ENCODE measurements at regions not wholly inside any gene's neighbourhood (a gene's known extent, or its start where the extent isn't known, plus 50 kb on each side); places are given as distances from the start of the nearest gene placed in this dataset.
"Not testable (repeated sequence)": the region's sequence is repeated elsewhere in the genome, so short reads cannot be mapped to it uniquely, and the experiment has no call there.

DNA sequence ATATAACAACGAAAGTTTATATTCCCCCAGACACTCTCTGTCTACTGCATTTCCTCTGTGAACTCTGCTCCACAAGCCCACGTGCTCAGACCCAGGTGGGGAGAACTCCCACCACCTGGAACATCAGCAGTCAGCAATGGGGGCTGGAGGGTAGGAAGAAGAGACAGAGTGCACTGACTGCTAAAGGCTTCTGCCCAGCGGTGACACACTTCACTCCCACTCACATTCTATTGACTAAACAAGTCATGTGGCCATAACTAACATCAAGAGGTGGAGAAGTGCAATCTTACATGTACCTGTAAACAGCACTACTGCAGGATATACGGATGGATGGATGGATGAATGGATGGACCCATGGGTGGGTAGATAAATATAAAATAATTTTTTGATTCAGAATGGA is 122.2 kb downstream of the MPP7 start:
- no peaks in the 10 kb centered on the region for H3K9me3 Mint-ChIP-seq (ENCODE audit: low read depth)
- ATAC-seq (no peak), DNase-seq (no peak)
- no peak overlapping the region for H3K27ac Mint-ChIP-seq
- CTCF ChIA-PET: no interaction called here
- no peak overlapping the region for H3K4me3 Mint-ChIP-seq
- H3K36me3 Mint-ChIP-seq: peaks cover 1% of the 10 kb centered on the region
- no peaks in the 10 kb centered on the region for H3K27me3 Mint-ChIP-seq
- peaks cover 26% of the 10 kb centered on the region for H3K4me1 Mint-ChIP-seq

DNA sequence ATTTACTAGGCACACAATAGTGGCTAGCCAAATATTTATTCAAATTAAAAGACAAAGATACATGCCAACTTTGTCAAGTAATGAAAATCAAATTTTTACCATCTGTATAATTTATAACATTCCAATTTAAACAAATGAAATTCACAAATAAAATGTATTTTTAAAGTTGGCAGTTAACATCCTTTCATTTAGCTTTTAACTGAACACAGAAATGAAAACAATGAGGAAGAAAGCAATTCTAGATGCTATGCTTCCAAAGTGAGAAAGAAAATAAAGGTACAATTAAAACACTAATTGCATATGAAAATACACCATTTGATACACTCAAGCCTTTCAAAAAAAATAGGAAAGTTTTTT is 123.1 kb downstream of the MPP7 start:
- H3K4me1 Mint-ChIP-seq: peaks cover 26% of the 10 kb centered on the region
- ATAC-seq (no peak), DNase-seq (no peak)
- no peak overlapping the region for H3K27ac Mint-ChIP-seq
- no peaks in the 10 kb centered on the region for H3K9me3 Mint-ChIP-seq (ENCODE audit: low read depth)
- H3K27me3 Mint-ChIP-seq: no peaks in the 10 kb centered on the region
- H3K4me3 Mint-ChIP-seq: no peak overlapping the region
- CTCF ChIA-PET: interaction anchor here (0.7 to 2.9 kb wide), 14 partner anchors 9 to 522 kb away, joined by 3 to 22 read pairs (median 4); no protein-coding TSS in a partner anchor
- H3K36me3 Mint-ChIP-seq: peaks cover 1% of the 10 kb centered on the region

DNA sequence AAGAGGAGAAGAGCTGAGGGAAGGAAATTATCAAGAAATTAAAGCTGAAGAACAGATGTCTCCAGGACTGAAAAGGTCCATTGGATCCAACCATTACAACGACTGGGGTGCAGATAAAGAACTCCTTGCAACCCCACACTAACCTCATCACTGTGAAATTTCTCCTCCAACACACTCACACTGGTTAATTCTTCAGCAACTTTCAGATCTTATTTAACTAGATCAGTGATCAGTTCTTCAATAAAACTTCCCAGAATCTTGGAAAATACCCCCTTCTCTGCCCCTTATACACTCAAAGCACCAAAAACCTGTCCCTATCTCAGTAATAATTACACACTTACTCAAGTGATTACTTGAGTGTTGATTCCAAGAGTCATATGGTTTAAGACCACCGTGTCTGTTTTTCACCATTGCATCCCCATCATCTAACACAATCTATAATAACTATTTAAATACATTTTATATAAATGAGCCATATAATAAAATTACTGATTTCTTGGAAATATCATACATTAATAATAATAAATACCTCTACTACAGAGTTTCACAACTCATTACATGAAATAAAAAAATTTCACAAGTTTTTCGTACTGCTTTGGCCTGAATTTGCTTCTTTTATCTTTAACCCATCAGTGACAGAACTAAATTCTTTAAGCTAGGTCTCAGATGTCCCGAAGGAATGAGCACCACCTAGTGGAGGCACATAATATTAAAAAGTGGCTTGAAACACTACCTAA is 123.7 kb downstream of the MPP7 start:
- Mint-ChIP-seq H3K4me1 (peaks cover 26% of the 10 kb centered on the region), H3K4me3 (peak overlapping the region; percentile 75)
- CTCF ChIA-PET: interaction anchor here (0.7 to 2.9 kb wide), 15 partner anchors 9 to 621 kb away, joined by 3 to 22 read pairs (median 3); no protein-coding TSS in a partner anchor

DNA sequence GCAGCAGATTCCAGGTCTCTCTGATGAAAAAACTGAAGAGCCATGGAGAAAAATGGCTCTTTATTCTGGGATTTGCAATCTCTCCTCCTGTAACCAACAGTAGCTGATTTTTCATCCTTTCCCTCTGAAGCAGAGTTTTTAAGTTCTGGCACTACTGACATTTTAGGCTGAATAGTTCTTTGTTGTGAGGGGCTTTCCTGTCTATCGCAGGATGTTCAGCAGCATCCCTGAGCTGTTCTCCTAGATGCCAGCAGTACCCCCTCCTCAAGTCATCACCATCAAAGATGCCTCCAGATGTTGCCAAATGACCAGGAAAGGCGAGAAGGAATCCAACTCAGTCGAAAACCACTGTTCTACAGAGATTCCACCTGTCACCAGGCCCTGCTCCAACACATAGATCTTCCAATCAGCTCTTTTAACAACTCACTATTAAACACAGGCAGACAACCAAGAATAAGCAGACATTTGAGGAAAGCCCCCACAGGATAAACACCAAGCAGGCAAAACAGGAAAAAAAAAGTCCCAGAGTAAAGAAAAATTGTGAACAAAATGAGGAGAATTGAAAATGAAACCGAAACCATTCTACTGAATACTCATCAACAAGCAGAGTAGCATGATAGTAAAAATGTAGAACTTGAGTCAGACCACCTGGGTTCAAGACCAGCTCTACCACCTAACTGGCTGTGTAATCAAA is 124.8 kb downstream of the MPP7 start:
- Mint-ChIP-seq H3K36me3 (peaks cover 1% of the 10 kb centered on the region), H3K4me1 (peaks cover 26% of the 10 kb centered on the region), H3K27me3 (no peaks in the 10 kb centered on the region), H3K9me3 (ENCODE audit: low read depth) (no peaks in the 10 kb centered on the region), H3K4me3 (peak overlapping the region; percentile 75), H3K27ac (peak overlapping the region; percentile 95)
- ATAC-seq (peak; percentile 87), DNase-seq (no peak)
- CTCF ChIA-PET: interaction anchor here (1.0 to 2.9 kb wide), 5 partner anchors 64 to 619 kb away, joined by 3 to 22 read pairs (median 4); no protein-coding TSS in a partner anchor

More for the DNA sequence above, 123.7 kb downstream of the MPP7 start:
- peaks cover 1% of the 10 kb centered on the region for H3K36me3 Mint-ChIP-seq
- H3K27me3 Mint-ChIP-seq: no peaks in the 10 kb centered on the region
- DNase-seq (peak; percentile 52), ATAC-seq (peak; percentile 75)
- H3K27ac Mint-ChIP-seq: peak overlapping the region; percentile 95
- no peaks in the 10 kb centered on the region for H3K9me3 Mint-ChIP-seq (ENCODE audit: low read depth)

DNA sequence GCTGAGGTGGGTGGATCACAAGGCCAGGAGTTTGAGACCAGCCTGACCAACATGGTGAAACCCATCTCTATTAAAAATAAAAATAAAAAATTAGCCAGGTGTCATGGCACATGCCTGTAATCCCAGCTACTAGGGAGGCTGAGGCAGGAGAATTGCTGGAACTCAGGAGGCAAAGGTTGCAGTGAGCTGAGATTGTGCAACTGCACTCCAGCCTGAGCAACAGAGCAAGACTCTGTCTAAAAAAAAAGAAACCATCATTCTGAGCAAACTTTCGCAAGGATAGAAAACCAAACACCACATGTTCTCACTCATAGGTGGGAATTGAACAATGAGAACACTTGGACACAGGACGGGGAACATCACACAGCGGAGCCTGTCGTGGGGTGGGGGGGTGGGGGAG is 126.4 kb downstream of the MPP7 start:
- peak overlapping the region; percentile 29 for H3K27ac Mint-ChIP-seq

DNA sequence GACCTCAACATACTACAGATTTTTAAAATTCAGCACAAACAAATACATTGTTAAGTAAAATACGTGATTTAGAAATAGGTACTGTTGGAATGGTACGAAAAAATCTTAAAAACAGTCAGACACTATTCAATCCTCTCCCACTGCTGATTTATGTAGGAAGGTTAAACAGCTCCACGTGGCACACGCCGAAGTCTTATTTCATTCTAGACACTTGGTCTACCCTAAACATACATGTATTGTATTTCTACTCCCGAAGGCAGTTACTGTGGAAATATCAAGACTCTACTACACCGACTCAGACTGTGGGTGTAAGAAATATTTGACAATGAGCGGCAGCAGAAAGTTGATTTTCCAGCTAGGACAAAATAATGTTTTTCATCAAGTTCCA is 130.6 kb downstream of the MPP7 start:
- Mint-ChIP-seq H3K27me3 (no peaks in the 10 kb centered on the region), H3K36me3 (no peaks in the 10 kb centered on the region), H3K4me3 (no peak overlapping the region), H3K9me3 (ENCODE audit: low read depth) (no peaks in the 10 kb centered on the region), H3K27ac (no peak overlapping the region), H3K4me1 (peaks cover 11% of the 10 kb centered on the region)
- ATAC-seq (no peak), DNase-seq (no peak)
- CTCF ChIA-PET: no interaction called here

More for the DNA sequence above, 126.4 kb downstream of the MPP7 start:
- not testable (repeated sequence) for H3K27me3 Mint-ChIP-seq; ATAC-seq; DNase-seq; H3K9me3 Mint-ChIP-seq (ENCODE audit: low read depth); H3K4me3 Mint-ChIP-seq; H3K36me3 Mint-ChIP-seq
- peaks cover 26% of the 10 kb centered on the region for H3K4me1 Mint-ChIP-seq
- CTCF ChIA-PET: interaction anchor here (1.6 kb wide), 1 partner anchor 438 kb away, joined by 3 read pairs; no protein-coding TSS in a partner anchor

DNA sequence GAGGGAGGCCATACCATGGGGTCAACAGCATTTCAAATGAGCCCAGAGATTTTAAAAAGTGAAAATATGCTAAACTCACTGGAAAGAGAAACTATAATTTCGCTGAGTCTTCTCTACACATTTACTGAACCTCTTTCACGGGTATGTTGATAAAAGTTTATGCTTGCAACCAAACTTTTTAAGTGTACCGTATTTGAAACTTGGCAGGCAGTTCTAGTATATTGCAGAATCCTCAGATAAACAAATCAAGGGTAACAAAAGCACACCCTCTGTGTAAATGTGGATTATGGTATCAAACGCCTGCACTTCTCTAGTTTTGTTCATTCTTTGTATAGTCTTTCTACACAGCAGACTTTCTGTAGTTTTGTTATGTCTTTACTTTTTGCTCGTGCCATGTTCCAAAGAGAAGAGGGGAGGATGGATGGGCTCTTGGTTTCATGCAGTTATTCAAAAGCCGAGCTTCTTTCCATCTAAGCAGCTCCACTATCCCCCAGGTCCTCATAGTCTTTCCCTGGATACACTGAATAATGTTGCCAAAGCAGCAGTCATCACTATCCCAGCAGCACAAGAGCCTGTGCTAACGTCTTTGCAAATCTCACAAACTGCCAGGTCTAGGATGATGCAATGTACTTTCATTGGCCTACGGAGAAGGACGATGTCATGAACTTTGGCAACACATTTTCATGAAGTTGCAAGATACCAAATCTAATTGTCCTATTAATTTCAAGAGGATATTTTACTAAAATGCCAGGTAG is 131.2 kb downstream of the MPP7 start:
- Mint-ChIP-seq H3K9me3 (ENCODE audit: low read depth) (no peaks in the 10 kb centered on the region), H3K4me1 (peaks cover 11% of the 10 kb centered on the region), H3K27ac (no peak overlapping the region), H3K27me3 (no peaks in the 10 kb centered on the region), H3K36me3 (no peaks in the 10 kb centered on the region), H3K4me3 (no peak overlapping the region)
- ATAC-seq (no peak), DNase-seq (no peak)
- CTCF ChIA-PET: interaction anchor here (1.0 kb wide), 1 partner anchor 22 kb away, joined by 3 read pairs; no protein-coding TSS in a partner anchor

DNA sequence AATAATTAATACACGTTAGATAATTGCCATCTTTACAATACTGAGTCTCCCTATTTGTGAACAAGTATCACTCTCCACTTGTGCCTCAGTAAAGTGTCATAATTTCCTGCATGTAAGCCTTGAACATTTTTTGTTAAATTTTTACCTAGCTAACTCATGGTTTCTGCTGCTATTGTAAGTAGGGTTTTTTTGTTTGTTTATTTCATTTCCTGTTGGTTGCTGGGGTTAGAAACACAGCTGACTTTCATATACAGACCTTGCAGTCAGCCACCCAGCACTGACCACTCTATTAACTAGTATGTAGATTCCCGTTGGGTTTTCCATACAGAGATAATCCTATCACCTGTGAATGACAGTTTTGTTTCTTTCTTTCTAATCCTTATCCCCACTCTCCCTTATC is 133.3 kb downstream of the MPP7 start:
- CTCF ChIA-PET: interaction anchor here (0.8 to 0.9 kb wide), 2 partner anchors 10 to 494 kb away, joined by 3 read pairs; no protein-coding TSS in a partner anchor
- no peaks in the 10 kb centered on the region for H3K27me3 Mint-ChIP-seq
- H3K4me1 Mint-ChIP-seq: peaks cover 4% of the 10 kb centered on the region
- no peak overlapping the region for H3K4me3 Mint-ChIP-seq
- no peaks in the 10 kb centered on the region for H3K9me3 Mint-ChIP-seq (ENCODE audit: low read depth)
- ATAC-seq (no peak), DNase-seq (no peak)
- no peak overlapping the region for H3K27ac Mint-ChIP-seq
- H3K36me3 Mint-ChIP-seq: no peaks in the 10 kb centered on the region

DNA sequence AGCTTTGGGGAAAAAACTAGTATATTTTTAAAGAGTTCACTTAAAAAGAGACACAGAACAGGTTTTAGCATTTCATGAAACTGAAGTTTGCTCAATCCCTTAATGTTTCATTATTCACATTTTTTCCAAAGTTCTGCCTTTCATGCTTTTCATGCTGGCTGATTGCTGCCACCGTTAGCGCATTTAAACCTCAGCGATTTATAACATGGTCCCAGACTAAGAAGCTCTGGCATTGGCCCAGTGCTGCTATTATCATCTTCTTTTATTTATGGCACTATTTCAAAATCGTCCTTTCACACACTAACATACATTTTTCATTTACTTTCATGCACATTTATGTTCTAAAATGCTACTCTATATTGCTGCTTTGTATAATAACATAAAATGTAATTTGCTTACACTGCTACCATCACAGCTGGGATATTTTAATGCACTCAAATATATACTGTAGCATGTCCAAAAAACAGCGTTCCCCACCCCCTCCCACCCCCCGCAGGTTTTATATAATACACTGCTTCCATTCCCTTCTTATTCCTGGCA is 141.9 kb downstream of the MPP7 start:
- DNase-seq (no peak), ATAC-seq (no peak)
- Mint-ChIP-seq H3K4me1 (no peaks in the 10 kb centered on the region), H3K27ac (no peak overlapping the region), H3K9me3 (ENCODE audit: low read depth) (peaks cover 4% of the 10 kb centered on the region), H3K36me3 (peaks cover 4% of the 10 kb centered on the region), H3K4me3 (no peak overlapping the region), H3K27me3 (no peaks in the 10 kb centered on the region)
- CTCF ChIA-PET: no interaction called here

DNA sequence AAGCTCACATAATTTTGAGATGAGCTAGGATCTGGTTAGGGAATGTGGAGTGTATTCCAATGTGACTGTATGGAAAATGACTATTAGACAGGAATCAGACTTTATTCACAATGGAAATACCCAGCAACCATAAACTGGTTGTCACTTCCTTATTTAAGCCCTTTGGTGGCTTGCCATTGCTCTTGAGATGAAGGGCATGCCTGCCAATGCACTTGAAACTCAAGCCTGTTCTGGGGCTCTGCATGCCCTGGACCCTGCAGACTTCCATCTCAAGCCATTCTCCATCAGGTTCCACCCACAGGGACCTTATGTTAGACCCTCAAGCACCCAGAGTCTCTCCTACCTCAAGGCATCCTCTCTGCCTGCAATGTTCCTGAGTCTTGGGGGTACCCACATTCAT is 145.5 kb downstream of the MPP7 start:
- ATAC-seq (no peak), DNase-seq (no peak)
- CTCF ChIA-PET: interaction anchor here (1.3 kb wide), 1 partner anchor 8 kb away, joined by 3 read pairs; no protein-coding TSS in a partner anchor
- Mint-ChIP-seq H3K9me3 (ENCODE audit: low read depth) (peaks cover 2% of the 10 kb centered on the region), H3K27me3 (no peaks in the 10 kb centered on the region), H3K27ac (no peak overlapping the region), H3K4me3 (no peak overlapping the region), H3K36me3 (peaks cover 3% of the 10 kb centered on the region), H3K4me1 (no peaks in the 10 kb centered on the region)

DNA sequence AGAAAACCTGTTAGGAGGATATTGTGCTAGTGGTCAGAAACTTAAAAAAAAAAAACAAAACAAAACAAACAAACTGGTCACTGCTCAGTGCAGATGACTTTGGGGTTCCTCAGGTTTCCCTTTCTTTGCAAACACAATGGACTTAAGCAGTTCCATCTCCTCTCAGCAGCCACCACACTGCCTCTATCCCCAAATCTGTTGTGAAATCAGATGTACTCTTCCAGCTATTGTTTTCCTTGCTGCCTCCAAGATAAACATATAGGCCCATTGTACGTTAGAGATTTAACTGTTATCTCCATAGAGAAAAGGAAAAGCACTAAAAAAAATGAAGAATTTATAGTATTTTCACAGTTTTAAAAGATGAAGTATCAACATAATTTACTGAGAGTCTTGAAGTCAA is 147.1 kb downstream of the MPP7 start:
- Mint-ChIP-seq H3K4me1 (peaks cover 2% of the 10 kb centered on the region), H3K27me3 (no peaks in the 10 kb centered on the region), H3K4me3 (no peak overlapping the region), H3K36me3 (peaks cover 3% of the 10 kb centered on the region), H3K9me3 (ENCODE audit: low read depth) (peaks cover 2% of the 10 kb centered on the region), H3K27ac (no peak overlapping the region)
- ATAC-seq (no peak), DNase-seq (no peak)
- CTCF ChIA-PET: no interaction called here

DNA sequence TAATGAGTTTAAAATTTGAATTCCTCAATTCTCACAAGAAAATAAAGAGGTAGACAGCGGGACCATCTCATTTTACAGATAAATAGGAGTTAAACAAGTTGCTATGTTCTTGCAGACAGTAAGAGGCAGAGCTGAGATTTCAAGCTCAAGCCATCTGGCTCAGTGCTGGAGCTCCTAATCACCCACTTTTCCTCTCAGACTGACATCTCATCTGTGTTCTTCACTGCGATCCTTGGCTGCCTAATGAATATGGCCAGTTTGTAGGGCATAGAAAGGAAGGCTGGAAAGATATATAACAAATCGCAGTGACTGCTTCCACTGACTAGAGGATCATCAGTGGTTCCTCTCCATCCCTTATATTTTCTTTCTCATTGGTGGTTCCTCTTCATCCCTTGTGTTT is 151.2 kb downstream of the MPP7 start:
- Mint-ChIP-seq H3K4me3 (no peak overlapping the region), H3K27ac (no peak overlapping the region), H3K27me3 (no peaks in the 10 kb centered on the region), H3K4me1 (peaks cover 2% of the 10 kb centered on the region), H3K9me3 (ENCODE audit: low read depth) (no peaks in the 10 kb centered on the region), H3K36me3 (no peaks in the 10 kb centered on the region)
- no peak for DNase-seq
- ATAC-seq: no peak
- CTCF ChIA-PET: interaction anchor here (0.6 kb wide), 1 partner anchor 1082 kb away, joined by 3 read pairs; no protein-coding TSS in a partner anchor

DNA sequence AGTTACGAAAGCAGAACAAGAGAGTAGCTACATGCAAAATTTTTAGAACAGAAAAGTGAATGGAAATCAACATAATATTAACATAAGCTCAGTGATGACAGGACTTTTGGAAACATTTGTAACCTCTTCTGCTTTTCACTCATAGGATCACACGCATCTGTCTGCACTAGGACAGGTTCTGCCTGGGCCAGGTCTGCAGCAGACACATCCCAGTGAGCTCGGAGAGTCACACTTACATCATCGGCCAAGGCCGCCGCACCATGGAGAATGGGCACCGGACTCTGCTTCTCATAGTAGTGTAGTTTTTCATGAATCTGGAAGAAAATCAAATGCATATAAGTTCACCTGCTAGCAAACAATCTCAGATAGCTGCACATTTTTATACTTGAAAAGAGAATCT is 150.9 kb upstream of the ODAD2 start:
- Mint-ChIP-seq H3K4me3 (no peak overlapping the region), H3K27me3 (no peaks in the 10 kb centered on the region), H3K27ac (no peak overlapping the region), H3K36me3 (no peaks in the 10 kb centered on the region), H3K9me3 (ENCODE audit: low read depth) (no peaks in the 10 kb centered on the region), H3K4me1 (peaks cover 2% of the 10 kb centered on the region)
- DNase-seq (no peak), ATAC-seq (no peak)
- CTCF ChIA-PET: interaction anchor here (1.1 to 1.4 kb wide), 3 partner anchors 8 to 244 kb away, joined by 3 read pairs; no protein-coding TSS in a partner anchor
